ENCODE measurements at regions not wholly inside any gene's neighbourhood (a gene's known extent, or its start where the extent isn't known, plus 50 kb on each side); places are given as distances from the start of the nearest gene placed in this dataset.
"Not testable (repeated sequence)": the region's sequence is repeated elsewhere in the genome, so short reads cannot be mapped to it uniquely, and the experiment has no call there.

GRCh38 chrX:33908898-33909297, 223.2 kb downstream of the FAM47A start:
- no peaks in the 10 kb centered on the region for H3K4me1 ChIP-seq (ENCODE audit: control insufficient read depth in 3 of 3, insufficient read depth in 3 of 3, low read length in 3 of 3)
- H3K36me3 ChIP-seq (ENCODE audit: control insufficient read depth in 3 of 3, insufficient read depth in 3 of 3, low read length in 3 of 3), result no peaks in the 10 kb centered on the region
- no peak overlapping the region for H3K9ac ChIP-seq (ENCODE audit: low read depth in 1 of 3, low read length in 3 of 3)
- no peaks in the 10 kb centered on the region for H3K9me3 ChIP-seq (ENCODE audit: control insufficient read depth in 3 of 3, low read length in 3 of 3)
- no peaks in the 10 kb centered on the region for H3K27me3 ChIP-seq (ENCODE audit: control insufficient read depth in 3 of 3, insufficient read depth in 3 of 3, low read length in 3 of 3)
- H3K27ac ChIP-seq (ENCODE audit: low read depth, low read length), result no peak overlapping the region
- no peak overlapping the region for H3K4me3 ChIP-seq (ENCODE audit: low read length in 3 of 3)

GRCh38 chrX:33908074-33908473, 224.0 kb downstream of the FAM47A start:
- Histone ChIP-seq H3K4me3 (ENCODE audit: low read length in 3 of 3) (no peak overlapping the region), H3K27ac (ENCODE audit: low read depth, low read length) (no peak overlapping the region), H3K36me3 (ENCODE audit: control insufficient read depth in 3 of 3, insufficient read depth in 3 of 3, low read length in 3 of 3) (no peaks in the 10 kb centered on the region), H3K4me1 (ENCODE audit: control insufficient read depth in 3 of 3, insufficient read depth in 3 of 3, low read length in 3 of 3) (no peaks in the 10 kb centered on the region), H3K9me3 (ENCODE audit: control insufficient read depth in 3 of 3, low read length in 3 of 3) (no peaks in the 10 kb centered on the region), H3K27me3 (ENCODE audit: control insufficient read depth in 3 of 3, insufficient read depth in 3 of 3, low read length in 3 of 3) (no peaks in the 10 kb centered on the region), H3K9ac (ENCODE audit: low read depth in 1 of 3, low read length in 3 of 3) (no peak overlapping the region)

- no peaks in the 10 kb centered on the region for H3K36me3 ChIP-seq (ENCODE audit: control insufficient read depth in 3 of 3, insufficient read depth in 3 of 3, low read length in 3 of 3)
- H3K27ac ChIP-seq (ENCODE audit: low read depth, low read length), result no peak overlapping the region
- no peaks in the 10 kb centered on the region for H3K9me3 ChIP-seq (ENCODE audit: control insufficient read depth in 3 of 3, low read length in 3 of 3)
- no peaks in the 10 kb centered on the region for H3K4me1 ChIP-seq (ENCODE audit: control insufficient read depth in 3 of 3, insufficient read depth in 3 of 3, low read length in 3 of 3)
- H3K4me3 ChIP-seq (ENCODE audit: low read length in 3 of 3), result no peak overlapping the region
- H3K9ac ChIP-seq (ENCODE audit: low read depth in 1 of 3, low read length in 3 of 3), result no peak overlapping the region
- no peaks in the 10 kb centered on the region for H3K27me3 ChIP-seq (ENCODE audit: control insufficient read depth in 3 of 3, insufficient read depth in 3 of 3, low read length in 3 of 3)
Observed at GRCh38 chrX:33906971-33907370, 225.1 kb downstream of the FAM47A start.

- Histone ChIP-seq H3K9me3 (ENCODE audit: control insufficient read depth in 3 of 3, low read length in 3 of 3) (no peaks in the 10 kb centered on the region), H3K4me3 (ENCODE audit: low read length in 3 of 3) (no peak overlapping the region), H3K27me3 (ENCODE audit: control insufficient read depth in 3 of 3, insufficient read depth in 3 of 3, low read length in 3 of 3) (no peaks in the 10 kb centered on the region), H3K9ac (ENCODE audit: low read depth in 1 of 3, low read length in 3 of 3) (no peak overlapping the region), H3K27ac (ENCODE audit: low read depth, low read length) (no peak overlapping the region), H3K36me3 (ENCODE audit: control insufficient read depth in 3 of 3, insufficient read depth in 3 of 3, low read length in 3 of 3) (no peaks in the 10 kb centered on the region), H3K4me1 (ENCODE audit: control insufficient read depth in 3 of 3, insufficient read depth in 3 of 3, low read length in 3 of 3) (no peaks in the 10 kb centered on the region)
Observed at GRCh38 chrX:33892670-33893069, 239.4 kb downstream of the FAM47A start.

- Histone ChIP-seq H3K4me1 (ENCODE audit: control insufficient read depth in 3 of 3, insufficient read depth in 3 of 3, low read length in 3 of 3) (no peaks in the 10 kb centered on the region), H3K9ac (ENCODE audit: low read depth in 1 of 3, low read length in 3 of 3) (no peak overlapping the region), H3K27me3 (ENCODE audit: control insufficient read depth in 3 of 3, insufficient read depth in 3 of 3, low read length in 3 of 3) (no peaks in the 10 kb centered on the region), H3K9me3 (ENCODE audit: control insufficient read depth in 3 of 3, low read length in 3 of 3) (no peaks in the 10 kb centered on the region), H3K4me3 (ENCODE audit: low read length in 3 of 3) (no peak overlapping the region), H3K36me3 (ENCODE audit: control insufficient read depth in 3 of 3, insufficient read depth in 3 of 3, low read length in 3 of 3) (no peaks in the 10 kb centered on the region), H3K27ac (ENCODE audit: low read depth, low read length) (no peak overlapping the region)
Observed at GRCh38 chrX:33855251-33855650, 276.9 kb downstream of the FAM47A start.

GRCh38 chrX:33852146-33852545, 280.0 kb downstream of the FAM47A start:
- H3K4me1 ChIP-seq (ENCODE audit: control insufficient read depth in 3 of 3, insufficient read depth in 3 of 3, low read length in 3 of 3); H3K27ac ChIP-seq (ENCODE audit: low read depth, low read length); H3K36me3 ChIP-seq (ENCODE audit: control insufficient read depth in 3 of 3, insufficient read depth in 3 of 3, low read length in 3 of 3); H3K9ac ChIP-seq (ENCODE audit: low read depth in 1 of 3, low read length in 3 of 3); H3K9me3 ChIP-seq (ENCODE audit: control insufficient read depth in 3 of 3, low read length in 3 of 3); H3K4me3 ChIP-seq (ENCODE audit: low read length in 3 of 3); H3K27me3 ChIP-seq (ENCODE audit: control insufficient read depth in 3 of 3, insufficient read depth in 3 of 3, low read length in 3 of 3): not testable (repeated sequence)

GRCh38 chrX:33840176-33840575, 291.9 kb downstream of the FAM47A start:
- no peaks in the 10 kb centered on the region for H3K9me3 ChIP-seq (ENCODE audit: control insufficient read depth in 3 of 3, low read length in 3 of 3)
- no peak overlapping the region for H3K4me3 ChIP-seq (ENCODE audit: low read length in 3 of 3)
- no peak overlapping the region for H3K27ac ChIP-seq (ENCODE audit: low read depth, low read length)
- no peaks in the 10 kb centered on the region for H3K36me3 ChIP-seq (ENCODE audit: control insufficient read depth in 3 of 3, insufficient read depth in 3 of 3, low read length in 3 of 3)
- H3K27me3 ChIP-seq (ENCODE audit: control insufficient read depth in 3 of 3, insufficient read depth in 3 of 3, low read length in 3 of 3), result no peaks in the 10 kb centered on the region
- H3K9ac ChIP-seq (ENCODE audit: low read depth in 1 of 3, low read length in 3 of 3), result no peak overlapping the region
- no peaks in the 10 kb centered on the region for H3K4me1 ChIP-seq (ENCODE audit: control insufficient read depth in 3 of 3, insufficient read depth in 3 of 3, low read length in 3 of 3)

- Histone ChIP-seq H3K9ac (ENCODE audit: low read depth in 1 of 3, low read length in 3 of 3) (no peak overlapping the region), H3K27ac (ENCODE audit: low read depth, low read length) (no peak overlapping the region), H3K36me3 (ENCODE audit: control insufficient read depth in 3 of 3, insufficient read depth in 3 of 3, low read length in 3 of 3) (no peaks in the 10 kb centered on the region), H3K4me1 (ENCODE audit: control insufficient read depth in 3 of 3, insufficient read depth in 3 of 3, low read length in 3 of 3) (no peaks in the 10 kb centered on the region), H3K27me3 (ENCODE audit: control insufficient read depth in 3 of 3, insufficient read depth in 3 of 3, low read length in 3 of 3) (no peaks in the 10 kb centered on the region), H3K9me3 (ENCODE audit: control insufficient read depth in 3 of 3, low read length in 3 of 3) (no peaks in the 10 kb centered on the region), H3K4me3 (ENCODE audit: low read length in 3 of 3) (no peak overlapping the region)
Observed at GRCh38 chrX:33831211-33831610, 300.9 kb downstream of the FAM47A start.

- H3K27me3 ChIP-seq (ENCODE audit: control insufficient read depth in 3 of 3, insufficient read depth in 3 of 3, low read length in 3 of 3), result no peaks in the 10 kb centered on the region
- H3K4me1 ChIP-seq (ENCODE audit: control insufficient read depth in 3 of 3, insufficient read depth in 3 of 3, low read length in 3 of 3), result no peaks in the 10 kb centered on the region
- H3K9me3 ChIP-seq (ENCODE audit: control insufficient read depth in 3 of 3, low read length in 3 of 3), result no peaks in the 10 kb centered on the region
- H3K4me3 ChIP-seq (ENCODE audit: low read length in 3 of 3), result no peak overlapping the region
- H3K27ac ChIP-seq (ENCODE audit: low read depth, low read length), result no peak overlapping the region
- no peak overlapping the region for H3K9ac ChIP-seq (ENCODE audit: low read depth in 1 of 3, low read length in 3 of 3)
- no peaks in the 10 kb centered on the region for H3K36me3 ChIP-seq (ENCODE audit: control insufficient read depth in 3 of 3, insufficient read depth in 3 of 3, low read length in 3 of 3)
Observed at GRCh38 chrX:33817266-33817665, 314.8 kb downstream of the FAM47A start.

- H3K4me3 ChIP-seq (ENCODE audit: low read length in 3 of 3), result no peak overlapping the region
- no peaks in the 10 kb centered on the region for H3K36me3 ChIP-seq (ENCODE audit: control insufficient read depth in 3 of 3, insufficient read depth in 3 of 3, low read length in 3 of 3)
- no peaks in the 10 kb centered on the region for H3K9me3 ChIP-seq (ENCODE audit: control insufficient read depth in 3 of 3, low read length in 3 of 3)
- no peaks in the 10 kb centered on the region for H3K27me3 ChIP-seq (ENCODE audit: control insufficient read depth in 3 of 3, insufficient read depth in 3 of 3, low read length in 3 of 3)
- no peak overlapping the region for H3K27ac ChIP-seq (ENCODE audit: low read depth, low read length)
- no peak overlapping the region for H3K9ac ChIP-seq (ENCODE audit: low read depth in 1 of 3, low read length in 3 of 3)
- H3K4me1 ChIP-seq (ENCODE audit: control insufficient read depth in 3 of 3, insufficient read depth in 3 of 3, low read length in 3 of 3), result no peaks in the 10 kb centered on the region
Observed at GRCh38 chrX:33808636-33809035, 323.5 kb downstream of the FAM47A start.

GRCh38 chrX:33784548-33784947, 347.6 kb downstream of the FAM47A start:
- Histone ChIP-seq H3K27ac (ENCODE audit: low read depth, low read length) (no peak overlapping the region), H3K4me1 (ENCODE audit: control insufficient read depth in 3 of 3, insufficient read depth in 3 of 3, low read length in 3 of 3) (no peaks in the 10 kb centered on the region), H3K36me3 (ENCODE audit: control insufficient read depth in 3 of 3, insufficient read depth in 3 of 3, low read length in 3 of 3) (no peaks in the 10 kb centered on the region), H3K9ac (ENCODE audit: low read depth in 1 of 3, low read length in 3 of 3) (no peak overlapping the region), H3K4me3 (ENCODE audit: low read length in 3 of 3) (no peak overlapping the region), H3K27me3 (ENCODE audit: control insufficient read depth in 3 of 3, insufficient read depth in 3 of 3, low read length in 3 of 3) (no peaks in the 10 kb centered on the region), H3K9me3 (ENCODE audit: control insufficient read depth in 3 of 3, low read length in 3 of 3) (no peaks in the 10 kb centered on the region)

Measured in skeletal muscle tissue (tissue), 3 donors.